ENCODE measurements at regions not wholly inside any gene's neighbourhood (a gene's known extent, or its start where the extent isn't known, plus 50 kb on each side); places are given as distances from the start of the nearest gene placed in this dataset.

GRCh38 chr3:94179059-94179458 lies 116.2 kb downstream of the NSUN3 start:
- TF ChIP-seq GATA2 (IDR thresholded peaks at IDR 0.05; ENCODE audit: low read depth, low read length) (no peak), GATA3 (IDR thresholded peaks at IDR 0.05; ENCODE audit: low read depth, low read length) (no peak)

- TF ChIP-seq GATA3 (IDR thresholded peaks at IDR 0.05; ENCODE audit: low read depth, low read length) (no peak), GATA2 (IDR thresholded peaks at IDR 0.05; ENCODE audit: low read depth, low read length) (no peak)
These were observed 120.7 kb downstream of the NSUN3 start for GRCh38 chr3:94183551-94183950.

GRCh38 chr3:94184781-94185180 lies 121.9 kb downstream of the NSUN3 start:
- no peak for TF ChIP-seq GATA3 (IDR thresholded peaks at IDR 0.05; ENCODE audit: low read depth, low read length)

- TF ChIP-seq GATA3 (IDR thresholded peaks at IDR 0.05; ENCODE audit: low read depth, low read length) (no peak), GATA2 (IDR thresholded peaks at IDR 0.05; ENCODE audit: low read depth, low read length) (no peak)
These were observed 122.9 kb downstream of the NSUN3 start for GRCh38 chr3:94185753-94186152.

DNA sequence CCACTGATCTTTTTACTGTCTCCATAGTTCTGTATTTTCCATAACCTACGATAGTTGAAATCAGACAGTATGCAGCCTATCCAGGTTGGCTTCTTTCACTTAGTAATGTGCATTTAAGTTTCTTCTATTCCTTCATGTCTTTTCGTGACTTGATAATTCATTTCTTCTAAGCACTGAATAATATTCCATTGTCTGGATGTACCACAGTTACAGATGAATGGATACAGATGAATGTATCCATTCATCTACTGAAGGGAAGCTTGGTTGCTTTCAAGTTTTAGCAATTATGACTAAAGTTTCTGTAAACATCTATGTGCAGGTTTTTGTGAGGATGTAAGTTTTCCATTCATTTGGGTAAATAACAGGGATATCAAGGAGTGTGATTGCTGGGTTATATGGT lies 124.8 kb downstream of the NSUN3 start:
- TF ChIP-seq GATA3 (IDR thresholded peaks at IDR 0.05; ENCODE audit: low read depth, low read length): no peak
- TF ChIP-seq GATA2 (IDR thresholded peaks at IDR 0.05; ENCODE audit: low read depth, low read length): no peak

DNA sequence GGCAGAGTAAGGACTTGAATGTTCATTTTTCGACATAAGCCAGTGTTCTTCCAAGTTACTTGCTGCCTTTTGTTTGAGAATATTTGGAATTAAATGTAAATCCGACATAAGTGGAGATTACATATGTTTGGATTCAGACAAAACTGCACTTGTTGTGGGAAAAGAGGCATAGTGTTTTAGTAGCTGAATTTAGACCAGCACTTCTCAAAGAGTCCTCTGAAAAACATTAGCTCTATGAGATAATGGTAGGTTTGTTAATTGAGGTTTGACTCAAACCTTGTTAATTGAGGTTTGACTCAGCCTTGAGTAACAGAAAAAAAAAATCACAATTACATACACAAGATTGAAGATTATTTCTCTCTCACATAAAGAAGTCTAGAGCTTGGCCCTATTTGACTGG lies 132.5 kb downstream of the NSUN3 start:
- TF ChIP-seq GATA2 (IDR thresholded peaks at IDR 0.05; ENCODE audit: low read depth, low read length): no peak

DNA sequence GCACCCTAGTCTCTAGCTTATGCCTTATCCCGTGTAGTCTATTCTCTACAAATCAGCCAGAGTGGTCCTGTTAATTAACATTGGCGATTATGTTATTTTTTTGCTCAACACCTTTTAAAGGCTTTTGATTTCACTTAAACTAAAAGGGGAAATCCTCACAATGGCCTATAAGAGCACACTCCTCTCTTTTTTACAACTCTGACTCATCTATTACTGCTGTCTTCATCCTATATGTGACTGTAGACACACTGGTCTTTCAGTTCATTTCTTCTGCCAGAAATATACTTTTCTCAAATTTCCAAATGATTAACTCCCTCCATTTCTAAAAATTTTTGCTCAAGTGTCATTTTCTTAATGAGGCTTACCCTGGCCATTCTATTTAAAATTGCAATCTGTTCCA lies 143.4 kb downstream of the NSUN3 start:
- TF ChIP-seq GATA2 (IDR thresholded peaks at IDR 0.05; ENCODE audit: low read depth, low read length) (no peak), GATA3 (IDR thresholded peaks at IDR 0.05; ENCODE audit: low read depth, low read length) (no peak)

- TF ChIP-seq GATA3 (IDR thresholded peaks at IDR 0.05; ENCODE audit: low read depth, low read length): no peak
- no peak for TF ChIP-seq GATA2 (IDR thresholded peaks at IDR 0.05; ENCODE audit: low read depth, low read length)
These were observed 147.4 kb downstream of the NSUN3 start for GRCh38 chr3:94210256-94210655.

- TF ChIP-seq GATA2 (IDR thresholded peaks at IDR 0.05; ENCODE audit: low read depth, low read length): no peak
- TF ChIP-seq GATA3 (IDR thresholded peaks at IDR 0.05; ENCODE audit: low read depth, low read length): no peak
These were observed 154.5 kb downstream of the NSUN3 start for GRCh38 chr3:94217406-94217805.

- TF ChIP-seq GATA3 (IDR thresholded peaks at IDR 0.05; ENCODE audit: low read depth, low read length) (no peak), GATA2 (IDR thresholded peaks at IDR 0.05; ENCODE audit: low read depth, low read length) (no peak)
These were observed 157.6 kb downstream of the NSUN3 start for GRCh38 chr3:94220426-94220825.

DNA sequence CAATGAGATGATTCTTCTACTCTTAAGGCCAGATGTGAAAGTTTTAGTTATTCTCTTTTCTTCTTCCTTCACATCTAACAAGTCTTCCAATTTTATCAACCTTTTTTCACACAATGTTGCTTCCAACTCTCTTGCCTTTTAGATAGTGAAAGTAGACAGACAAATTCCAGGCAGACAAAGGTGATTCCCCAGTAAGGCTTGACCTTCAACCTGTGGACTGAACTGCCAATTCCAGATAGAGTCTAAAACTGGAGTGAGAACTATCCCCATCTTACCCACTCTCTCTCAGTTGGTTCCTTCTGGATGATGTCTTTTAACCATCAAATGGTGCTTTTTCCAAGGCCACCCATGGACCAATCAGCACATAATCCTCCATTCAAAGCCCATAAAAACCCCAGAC lies 159.0 kb downstream of the NSUN3 start:
- no peak for TF ChIP-seq GATA2 (IDR thresholded peaks at IDR 0.05; ENCODE audit: low read depth, low read length)
- no peak for TF ChIP-seq GATA3 (IDR thresholded peaks at IDR 0.05; ENCODE audit: low read depth, low read length)

DNA sequence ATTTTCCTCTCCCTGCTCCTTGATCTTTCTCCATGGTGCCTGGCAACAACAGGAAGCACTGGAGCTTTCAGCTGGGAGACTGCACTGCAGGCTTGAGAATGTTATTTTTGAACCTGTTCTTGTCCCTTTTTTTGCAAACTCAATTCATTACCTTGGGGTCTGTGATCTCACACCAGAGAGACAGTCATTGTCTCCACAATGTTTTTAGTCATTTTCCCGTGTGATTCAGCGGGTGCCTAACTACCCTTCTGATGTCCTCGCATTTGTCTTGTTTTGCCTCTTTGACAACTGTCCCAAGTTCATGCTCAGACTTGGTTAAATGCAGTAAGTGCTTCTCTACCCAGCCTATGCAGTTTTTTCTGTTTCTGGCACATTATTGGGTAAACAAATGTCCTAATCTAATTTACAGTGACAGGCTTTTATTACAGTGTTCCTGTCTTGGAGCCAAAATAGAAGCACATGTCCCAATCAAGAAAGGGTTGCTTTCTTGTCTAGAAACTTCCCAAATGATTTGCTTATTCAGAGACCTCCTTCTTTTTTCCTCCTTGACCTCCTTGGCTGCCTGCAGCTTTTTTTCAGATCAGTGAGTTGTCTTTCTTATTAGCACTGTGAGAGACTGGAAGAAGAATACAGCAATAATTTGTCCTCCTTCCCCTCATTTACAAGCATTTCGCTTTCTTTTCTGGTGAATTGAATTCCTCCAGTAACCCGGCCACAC lies 162.4 kb downstream of the NSUN3 start:
- TF ChIP-seq GATA2 (IDR thresholded peaks at IDR 0.05; ENCODE audit: low read depth, low read length) (no peak), GATA3 (IDR thresholded peaks at IDR 0.05; ENCODE audit: low read depth, low read length) (no peak)

DNA sequence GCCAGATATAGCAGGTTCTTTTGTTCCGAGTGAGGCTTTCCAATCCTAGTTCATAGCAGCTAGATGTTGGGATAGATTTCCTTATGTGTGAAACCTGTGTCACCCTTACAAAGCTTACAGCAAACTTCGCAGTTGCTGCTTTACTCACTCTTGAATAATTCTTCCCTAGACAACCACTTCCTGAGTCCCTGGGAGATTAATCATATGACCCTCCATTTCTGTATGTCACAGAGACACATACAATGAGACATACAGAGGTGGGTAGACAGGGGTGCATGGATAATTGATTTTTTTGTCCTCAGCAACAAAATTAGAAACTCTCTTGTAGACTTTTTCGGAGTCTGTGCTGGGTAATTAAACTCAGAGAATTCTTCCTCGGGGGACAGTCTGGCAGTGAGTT lies 163.2 kb downstream of the NSUN3 start:
- no peak for TF ChIP-seq GATA3 (IDR thresholded peaks at IDR 0.05; ENCODE audit: low read depth, low read length)
- no peak for TF ChIP-seq GATA2 (IDR thresholded peaks at IDR 0.05; ENCODE audit: low read depth, low read length)

GRCh38 chr3:94232921-94233320 lies 170.1 kb downstream of the NSUN3 start:
- TF ChIP-seq GATA2 (IDR thresholded peaks at IDR 0.05; ENCODE audit: low read depth, low read length) (no peak), GATA3 (IDR thresholded peaks at IDR 0.05; ENCODE audit: low read depth, low read length) (no peak)

DNA sequence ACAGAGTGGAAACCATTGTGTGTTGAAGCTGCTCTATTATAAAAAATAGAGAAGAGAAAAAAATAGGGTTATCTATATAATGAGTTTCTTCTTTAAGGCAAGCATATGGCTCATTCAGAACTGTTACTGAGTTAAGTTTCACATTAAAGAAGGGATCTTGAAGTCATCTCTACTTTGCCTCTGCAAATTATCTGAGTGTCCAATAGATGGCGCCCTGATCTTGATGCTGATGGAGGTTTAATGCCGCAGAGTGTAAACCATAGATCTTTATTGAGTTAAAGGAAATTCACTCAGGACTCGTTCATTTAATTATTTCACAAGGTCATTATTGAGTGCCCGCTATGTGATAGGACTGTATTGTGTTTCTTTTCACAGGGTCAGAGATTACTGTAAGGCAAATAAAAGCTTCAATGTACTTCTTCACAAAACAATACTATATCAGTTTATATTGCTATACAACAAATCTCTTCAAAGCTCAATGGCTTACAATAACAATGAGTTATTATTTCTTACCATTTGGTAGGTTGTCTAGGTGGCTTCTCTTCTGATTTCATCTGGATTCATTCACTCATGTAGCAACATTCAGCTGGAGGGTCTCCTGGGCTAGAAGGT lies 171.4 kb downstream of the NSUN3 start:
- TF ChIP-seq GATA2 (IDR thresholded peaks at IDR 0.05; ENCODE audit: low read depth, low read length) (no peak), GATA3 (IDR thresholded peaks at IDR 0.05; ENCODE audit: low read depth, low read length) (no peak)
